ENCODE measurements at regions not wholly inside any gene's neighbourhood (a gene's known extent, or its start where the extent isn't known, plus 50 kb on each side); places are given as distances from the start of the nearest gene placed in this dataset.
"Not testable (repeated sequence)": the region's sequence is repeated elsewhere in the genome, so short reads cannot be mapped to it uniquely, and the experiment has no call there.

GRCh38 chr11:66789097-66789890 lies 53.9 kb upstream of the RCE1 start:
- peak; percentile 7 for DNase-seq (ENCODE audit: low spot score)

GRCh38 chr11:66787934-66788758 lies 55.1 kb upstream of the RCE1 start:
- no peak for DNase-seq (ENCODE audit: low spot score)

- DNase-seq (ENCODE audit: low spot score) = no peak
These were observed 55.6 kb upstream of the SPTBN2 start for GRCh38 chr11:66784575-66784974.

- DNase-seq (ENCODE audit: low spot score) = no peak
These were observed 53.7 kb upstream of the SPTBN2 start for GRCh38 chr11:66782726-66783125.

GRCh38 chr11:66779651-66780050 lies 50.6 kb upstream of the SPTBN2 start:
- not testable (repeated sequence) for DNase-seq (ENCODE audit: low spot score)
